ENCODE measurements at regions not wholly inside any gene's neighbourhood (a gene's known extent, or its start where the extent isn't known, plus 50 kb on each side); places are given as distances from the start of the nearest gene placed in this dataset.

DNA sequence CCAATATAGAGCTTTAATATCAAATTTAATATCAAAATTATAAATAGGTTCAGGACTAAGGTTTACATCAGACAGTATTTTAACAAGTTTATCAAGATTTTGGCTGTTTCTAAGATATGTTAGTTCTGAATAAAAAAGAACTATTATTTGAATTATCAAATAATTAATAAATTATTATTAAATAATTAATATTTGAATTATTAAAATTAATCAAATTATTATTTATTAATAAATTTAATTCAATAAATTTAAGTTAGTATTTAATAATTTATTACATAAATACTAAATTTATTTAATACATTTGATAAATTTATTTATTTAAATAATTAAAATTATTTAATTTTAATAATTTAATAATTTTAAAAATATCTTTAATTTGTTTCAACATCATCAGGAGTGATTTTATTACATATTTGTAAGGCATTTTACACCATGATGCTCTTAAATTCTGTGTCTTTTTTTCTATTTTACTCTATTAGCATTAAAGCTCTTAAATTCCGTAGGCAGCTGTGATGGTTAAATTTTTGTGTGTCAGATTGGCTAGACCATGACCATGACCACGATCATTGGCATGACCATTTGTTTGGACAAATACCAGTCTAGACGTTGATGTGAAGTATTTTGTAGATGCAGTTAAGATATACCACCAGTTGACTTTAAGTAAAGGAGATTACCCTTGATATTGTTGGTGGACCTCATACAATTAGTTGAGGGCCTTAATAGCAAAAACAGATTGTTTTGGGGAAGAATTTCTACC, 82.6 kb downstream of the BBS10 start:
- no peak for TF ChIP-seq POLR2A (IDR thresholded peaks at IDR 0.05)
- TF ChIP-seq, protein P1, sequence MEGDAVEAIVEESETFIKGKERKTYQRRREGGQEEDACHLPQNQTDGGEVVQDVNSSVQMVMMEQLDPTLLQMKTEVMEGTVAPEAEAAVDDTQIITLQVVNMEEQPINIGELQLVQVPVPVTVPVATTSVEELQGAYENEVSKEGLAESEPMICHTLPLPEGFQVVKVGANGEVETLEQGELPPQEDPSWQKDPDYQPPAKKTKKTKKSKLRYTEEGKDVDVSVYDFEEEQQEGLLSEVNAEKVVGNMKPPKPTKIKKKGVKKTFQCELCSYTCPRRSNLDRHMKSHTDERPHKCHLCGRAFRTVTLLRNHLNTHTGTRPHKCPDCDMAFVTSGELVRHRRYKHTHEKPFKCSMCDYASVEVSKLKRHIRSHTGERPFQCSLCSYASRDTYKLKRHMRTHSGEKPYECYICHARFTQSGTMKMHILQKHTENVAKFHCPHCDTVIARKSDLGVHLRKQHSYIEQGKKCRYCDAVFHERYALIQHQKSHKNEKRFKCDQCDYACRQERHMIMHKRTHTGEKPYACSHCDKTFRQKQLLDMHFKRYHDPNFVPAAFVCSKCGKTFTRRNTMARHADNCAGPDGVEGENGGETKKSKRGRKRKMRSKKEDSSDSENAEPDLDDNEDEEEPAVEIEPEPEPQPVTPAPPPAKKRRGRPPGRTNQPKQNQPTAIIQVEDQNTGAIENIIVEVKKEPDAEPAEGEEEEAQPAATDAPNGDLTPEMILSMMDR (IDR thresholded peaks at IDR 0.05) = no peak

Measured in esophagus squamous epithelium (tissue), 4 donors.